Liver (tissue), 3 donors: ENCODE measurements at regions not wholly inside any gene's neighbourhood (a gene's known extent, or its start where the extent isn't known, plus 50 kb on each side); places are given as distances from the start of the nearest gene placed in this dataset.

Experiments
- EGR1 ChIP-seq, 2 donors: IDR thresholded peaks; 2 replicates each; pipeline ENCODE4 v1.6.1; 2016 to 2018; ENCODE audit warnings: antibody characterized with exemption in 2 of 2, low read depth in 2 of 2
- FOXA1 ChIP-seq: IDR thresholded peaks from 2 replicates; pipeline ENCODE4 v1.6.1; 2016; ENCODE audit warnings: antibody characterized with exemption
- GABPA ChIP-seq, 2 donors: IDR thresholded peaks in 1 of 2; conservative IDR thresholded peaks in 1 of 2; 2 replicates each; pipeline ENCODE4 v1.6.1; 2016; ENCODE audit warnings: antibody characterized with exemption in 2 of 2, mild to moderate bottlenecking in 1 of 2, moderate library complexity in 1 of 2
- HNF4A ChIP-seq, 2 donors: conservative IDR thresholded peaks; 2 replicates each; pipeline ENCODE4 v1.6.1; 2016; ENCODE audit warnings: antibody characterized with exemption in 2 of 2, mild to moderate bottlenecking in 2 of 2
- HNF4G ChIP-seq: IDR thresholded peaks from 2 replicates; pipeline ENCODE4 v1.6.1; 2016; ENCODE audit warnings: antibody characterized with exemption
- JUND ChIP-seq, 2 donors: IDR thresholded peaks; 2 replicates each; pipeline ENCODE4 v1.6.1; 2016; ENCODE audit warnings: antibody characterized with exemption in 2 of 2
- SP1 ChIP-seq: IDR thresholded peaks from 2 replicates; pipeline ENCODE4 v1.6.1; 2018; ENCODE audit warnings: antibody characterized with exemption, mild to moderate bottlenecking
- TF ChIP-seq, protein P1 (sequence below): fragments of 150-350 bp; IDR thresholded peaks from 2 replicates; pipeline ENCODE4 v1.5.1; 2017; ENCODE audit warnings: improper control_type of control experiment, low read depth, low read length; ENCODE audit not compliant: missing input control
- TF ChIP-seq, protein P2 (sequence below): IDR thresholded peaks from 2 replicates; pipeline ENCODE4 v1.6.1; 2016; ENCODE audit warnings: antibody characterized with exemption, mild to moderate bottlenecking
- TF ChIP-seq, protein P3 (sequence below): IDR thresholded peaks from 2 replicates; pipeline ENCODE4 v1.6.1; 2016; ENCODE audit warnings: antibody characterized with exemption
- donor health status: healthy.
- donor health status: healthy.

DNA sequence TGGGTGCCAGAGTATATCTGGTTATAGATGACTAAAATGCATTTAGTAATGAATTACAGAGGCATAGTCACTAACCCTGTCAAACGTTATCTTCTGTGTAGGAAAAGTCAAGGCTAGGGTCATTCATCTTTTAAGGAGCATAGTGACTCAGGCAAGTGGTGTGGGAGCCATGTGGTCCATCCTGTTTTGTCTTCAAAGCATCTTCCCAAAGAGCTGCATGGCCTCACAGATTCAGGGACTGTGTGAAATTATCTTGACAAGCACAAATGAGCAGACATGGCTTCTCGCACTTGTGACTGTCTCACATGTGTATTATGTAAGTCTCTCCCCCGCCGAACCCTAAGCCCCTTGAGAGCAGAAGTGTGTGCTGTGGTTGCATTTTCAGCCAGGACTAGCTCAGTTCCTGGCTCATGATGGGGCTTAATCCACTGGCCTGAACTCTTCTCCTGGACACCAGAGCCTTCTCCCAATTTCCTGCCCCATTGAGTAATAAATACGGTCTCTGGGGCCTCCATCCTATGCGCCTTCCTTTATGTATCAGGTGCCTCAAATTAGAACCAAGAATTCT lies 769.1 kb downstream of the QKI start:
- TF ChIP-seq, protein P1, sequence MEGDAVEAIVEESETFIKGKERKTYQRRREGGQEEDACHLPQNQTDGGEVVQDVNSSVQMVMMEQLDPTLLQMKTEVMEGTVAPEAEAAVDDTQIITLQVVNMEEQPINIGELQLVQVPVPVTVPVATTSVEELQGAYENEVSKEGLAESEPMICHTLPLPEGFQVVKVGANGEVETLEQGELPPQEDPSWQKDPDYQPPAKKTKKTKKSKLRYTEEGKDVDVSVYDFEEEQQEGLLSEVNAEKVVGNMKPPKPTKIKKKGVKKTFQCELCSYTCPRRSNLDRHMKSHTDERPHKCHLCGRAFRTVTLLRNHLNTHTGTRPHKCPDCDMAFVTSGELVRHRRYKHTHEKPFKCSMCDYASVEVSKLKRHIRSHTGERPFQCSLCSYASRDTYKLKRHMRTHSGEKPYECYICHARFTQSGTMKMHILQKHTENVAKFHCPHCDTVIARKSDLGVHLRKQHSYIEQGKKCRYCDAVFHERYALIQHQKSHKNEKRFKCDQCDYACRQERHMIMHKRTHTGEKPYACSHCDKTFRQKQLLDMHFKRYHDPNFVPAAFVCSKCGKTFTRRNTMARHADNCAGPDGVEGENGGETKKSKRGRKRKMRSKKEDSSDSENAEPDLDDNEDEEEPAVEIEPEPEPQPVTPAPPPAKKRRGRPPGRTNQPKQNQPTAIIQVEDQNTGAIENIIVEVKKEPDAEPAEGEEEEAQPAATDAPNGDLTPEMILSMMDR = no peak
- TF ChIP-seq, protein P2, sequence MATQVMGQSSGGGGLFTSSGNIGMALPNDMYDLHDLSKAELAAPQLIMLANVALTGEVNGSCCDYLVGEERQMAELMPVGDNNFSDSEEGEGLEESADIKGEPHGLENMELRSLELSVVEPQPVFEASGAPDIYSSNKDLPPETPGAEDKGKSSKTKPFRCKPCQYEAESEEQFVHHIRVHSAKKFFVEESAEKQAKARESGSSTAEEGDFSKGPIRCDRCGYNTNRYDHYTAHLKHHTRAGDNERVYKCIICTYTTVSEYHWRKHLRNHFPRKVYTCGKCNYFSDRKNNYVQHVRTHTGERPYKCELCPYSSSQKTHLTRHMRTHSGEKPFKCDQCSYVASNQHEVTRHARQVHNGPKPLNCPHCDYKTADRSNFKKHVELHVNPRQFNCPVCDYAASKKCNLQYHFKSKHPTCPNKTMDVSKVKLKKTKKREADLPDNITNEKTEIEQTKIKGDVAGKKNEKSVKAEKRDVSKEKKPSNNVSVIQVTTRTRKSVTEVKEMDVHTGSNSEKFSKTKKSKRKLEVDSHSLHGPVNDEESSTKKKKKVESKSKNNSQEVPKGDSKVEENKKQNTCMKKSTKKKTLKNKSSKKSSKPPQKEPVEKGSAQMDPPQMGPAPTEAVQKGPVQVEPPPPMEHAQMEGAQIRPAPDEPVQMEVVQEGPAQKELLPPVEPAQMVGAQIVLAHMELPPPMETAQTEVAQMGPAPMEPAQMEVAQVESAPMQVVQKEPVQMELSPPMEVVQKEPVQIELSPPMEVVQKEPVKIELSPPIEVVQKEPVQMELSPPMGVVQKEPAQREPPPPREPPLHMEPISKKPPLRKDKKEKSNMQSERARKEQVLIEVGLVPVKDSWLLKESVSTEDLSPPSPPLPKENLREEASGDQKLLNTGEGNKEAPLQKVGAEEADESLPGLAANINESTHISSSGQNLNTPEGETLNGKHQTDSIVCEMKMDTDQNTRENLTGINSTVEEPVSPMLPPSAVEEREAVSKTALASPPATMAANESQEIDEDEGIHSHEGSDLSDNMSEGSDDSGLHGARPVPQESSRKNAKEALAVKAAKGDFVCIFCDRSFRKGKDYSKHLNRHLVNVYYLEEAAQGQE = no peak
- TF ChIP-seq FOXA1 (no peak), GABPA (IDR thresholded peaks at IDR 0.05 in 1 of 2, conservative IDR thresholded peaks at IDR 0.05 in 1 of 2) (no peak), HNF4A (conservative IDR thresholded peaks at IDR 0.05) (no peak), SP1 (no peak), JUND (IDR thresholded peaks at IDR 0.05) (no peak), HNF4G (no peak), EGR1 (IDR thresholded peaks at IDR 0.05; ENCODE audit: low read depth in 2 of 2) (no peak)
- TF ChIP-seq, protein P3, sequence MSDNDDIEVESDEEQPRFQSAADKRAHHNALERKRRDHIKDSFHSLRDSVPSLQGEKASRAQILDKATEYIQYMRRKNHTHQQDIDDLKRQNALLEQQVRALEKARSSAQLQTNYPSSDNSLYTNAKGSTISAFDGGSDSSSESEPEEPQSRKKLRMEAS = no peak
